ENCODE measurements at regions not wholly inside any gene's neighbourhood (a gene's known extent, or its start where the extent isn't known, plus 50 kb on each side); places are given as distances from the start of the nearest gene placed in this dataset.

DNA sequence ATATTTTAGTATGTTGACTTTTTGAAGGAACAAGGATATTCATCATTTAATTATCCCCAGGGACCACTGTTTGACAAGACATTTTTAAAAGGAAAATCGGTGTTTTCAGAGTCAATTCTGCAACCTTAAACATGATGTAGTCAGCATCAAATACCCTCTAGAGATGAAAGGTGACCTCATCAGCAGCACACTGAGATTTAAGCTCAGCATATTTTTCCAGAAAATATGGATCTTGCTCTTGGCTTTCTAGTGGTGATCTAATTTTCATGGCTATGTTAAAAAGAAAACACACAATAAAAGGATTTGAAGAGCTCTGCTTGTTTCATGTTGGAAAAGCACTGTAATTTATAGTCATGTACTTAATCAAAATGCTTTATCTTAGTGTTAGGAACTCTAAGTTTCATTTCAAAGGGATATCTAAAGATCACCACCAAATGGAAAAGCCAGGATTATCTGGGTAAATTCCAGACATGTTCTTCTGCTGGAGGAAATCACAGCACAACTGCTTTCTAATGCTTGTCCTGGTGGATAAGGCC lies 487.2 kb downstream of the ENC1 start:
- no peak for DNase-seq (ENCODE audit: low spot score)

DNA sequence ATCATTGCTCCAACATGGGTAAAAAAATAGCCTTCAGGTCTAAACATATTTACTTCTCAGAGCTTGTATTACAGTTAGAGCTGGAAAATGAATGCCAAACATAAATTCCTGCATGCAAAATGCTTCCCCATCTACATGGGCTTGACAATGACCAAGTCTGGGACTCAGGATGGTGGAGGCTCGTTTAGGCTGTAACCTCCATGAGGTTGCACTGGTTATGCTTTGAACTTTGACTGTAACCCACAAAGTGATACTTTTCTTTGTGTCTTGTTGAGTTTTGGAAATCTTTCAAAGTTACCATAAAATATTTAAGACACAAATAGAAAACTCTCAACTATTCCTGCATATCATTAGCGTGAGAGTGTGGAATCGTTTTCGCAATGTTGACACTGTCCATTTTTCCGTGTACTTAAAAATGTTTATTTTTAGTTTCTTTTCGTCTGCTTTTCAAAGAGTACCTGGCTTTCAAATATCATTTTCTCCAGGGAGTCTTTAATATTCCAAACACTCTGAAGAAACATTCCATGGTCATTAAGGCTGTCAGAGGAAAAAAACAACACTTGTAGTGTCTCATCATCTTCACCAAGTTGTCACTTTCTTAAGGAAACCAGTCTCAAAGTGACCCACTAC lies 487.8 kb downstream of the ENC1 start:
- no peak for DNase-seq (ENCODE audit: low spot score)

DNA sequence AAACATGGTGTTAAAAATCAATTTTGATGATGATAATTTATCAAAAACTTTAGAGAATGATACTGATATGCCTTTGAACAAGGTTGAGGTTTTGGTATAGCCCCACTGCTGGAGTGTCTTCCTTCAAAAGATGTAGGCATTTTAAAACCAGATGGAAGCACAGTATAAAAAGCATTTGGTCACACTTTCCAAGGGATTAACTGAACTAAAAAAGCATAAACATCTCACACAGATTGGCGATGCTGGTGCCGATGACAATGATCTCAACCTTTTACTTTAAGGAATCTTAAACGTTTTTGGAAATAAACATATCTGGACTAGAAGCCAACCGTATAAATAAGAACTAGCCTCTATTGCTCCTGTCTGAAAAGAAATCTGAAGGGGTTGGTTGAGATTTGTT lies 488.4 kb downstream of the ENC1 start:
- DNase-seq (ENCODE audit: low spot score) = no peak

DNA sequence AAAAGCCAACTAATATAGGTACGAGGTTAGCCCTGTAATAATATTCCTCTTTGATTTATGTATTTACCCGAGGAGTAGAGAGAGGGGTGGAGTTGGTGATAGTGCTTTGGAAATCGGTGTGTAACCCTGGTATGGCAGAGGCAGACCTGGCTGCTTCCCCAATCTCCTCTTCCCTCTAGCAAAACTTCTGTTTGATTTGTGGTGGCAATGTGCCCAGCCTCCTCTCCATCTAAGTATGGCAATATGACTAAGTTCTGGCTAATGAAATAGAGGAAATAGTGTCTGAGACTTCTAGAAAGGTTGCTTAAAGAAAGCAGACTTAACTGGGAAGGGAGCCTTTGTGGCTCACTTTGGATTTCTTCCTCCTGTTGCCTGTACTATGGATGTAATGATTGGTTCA lies 491.1 kb downstream of the ENC1 start:
- no peak for DNase-seq (ENCODE audit: low spot score)

DNA sequence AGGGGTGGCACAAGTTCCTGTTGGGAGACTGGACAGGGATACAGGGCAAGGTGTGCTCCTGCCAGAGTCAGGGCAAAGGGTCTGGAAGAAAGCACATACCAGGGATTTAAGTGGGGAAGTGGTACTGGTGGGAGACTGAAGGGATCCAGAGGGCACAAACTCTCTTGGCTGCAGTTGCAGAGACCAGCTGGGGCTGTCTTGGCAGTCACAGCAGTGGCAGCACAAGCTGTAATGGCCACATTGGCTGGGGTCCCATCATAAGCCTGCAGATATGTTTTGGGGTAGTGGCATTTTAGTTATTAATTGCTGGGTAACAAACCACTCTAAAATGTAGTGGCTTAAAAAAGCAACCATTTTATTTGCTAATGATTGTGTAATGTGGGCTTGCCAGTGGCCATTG lies 492.2 kb downstream of the ENC1 start:
- DNase-seq (ENCODE audit: low spot score) = no peak

DNA sequence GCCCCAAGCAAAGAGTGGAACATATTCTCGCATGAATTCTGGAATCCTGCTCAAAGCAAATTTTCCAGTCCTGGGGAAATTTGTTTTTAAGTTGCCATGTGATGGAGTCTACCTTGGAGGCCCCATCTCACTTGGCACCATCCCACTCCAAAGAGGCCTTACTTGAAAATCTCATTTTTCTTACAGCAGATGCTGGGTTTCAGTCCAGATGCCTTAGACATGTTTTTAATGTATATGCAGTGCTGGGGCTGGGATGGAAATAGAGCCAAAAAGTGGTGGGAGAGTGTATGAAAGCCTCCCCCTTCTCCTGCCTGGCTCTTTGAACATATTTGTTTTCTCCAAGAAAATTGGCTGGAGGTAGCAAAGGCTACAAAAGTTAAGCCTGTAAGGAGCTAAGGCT lies 493.7 kb downstream of the ENC1 start:
- no peak for DNase-seq (ENCODE audit: low spot score)

DNA sequence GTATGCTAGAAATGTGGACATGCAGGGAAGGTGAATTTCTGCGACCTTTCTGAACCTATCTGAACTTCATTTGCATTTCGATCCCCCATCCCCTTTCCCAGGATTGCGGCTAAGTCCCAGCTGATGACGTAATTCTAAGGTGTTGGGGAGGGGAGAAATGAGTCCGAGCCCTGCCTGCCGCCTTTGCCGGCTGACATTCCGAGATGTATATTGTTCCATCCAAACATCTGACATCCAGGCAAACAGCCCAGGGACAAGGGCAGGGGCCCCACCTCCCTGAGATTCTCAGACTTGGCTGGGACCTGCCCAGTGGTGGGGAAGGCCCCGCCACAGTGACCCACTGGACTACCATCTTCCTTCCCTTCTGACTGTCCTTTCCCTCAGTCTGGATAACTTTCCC lies 494.6 kb downstream of the ENC1 start:
- no peak for DNase-seq (ENCODE audit: low spot score)

DNA sequence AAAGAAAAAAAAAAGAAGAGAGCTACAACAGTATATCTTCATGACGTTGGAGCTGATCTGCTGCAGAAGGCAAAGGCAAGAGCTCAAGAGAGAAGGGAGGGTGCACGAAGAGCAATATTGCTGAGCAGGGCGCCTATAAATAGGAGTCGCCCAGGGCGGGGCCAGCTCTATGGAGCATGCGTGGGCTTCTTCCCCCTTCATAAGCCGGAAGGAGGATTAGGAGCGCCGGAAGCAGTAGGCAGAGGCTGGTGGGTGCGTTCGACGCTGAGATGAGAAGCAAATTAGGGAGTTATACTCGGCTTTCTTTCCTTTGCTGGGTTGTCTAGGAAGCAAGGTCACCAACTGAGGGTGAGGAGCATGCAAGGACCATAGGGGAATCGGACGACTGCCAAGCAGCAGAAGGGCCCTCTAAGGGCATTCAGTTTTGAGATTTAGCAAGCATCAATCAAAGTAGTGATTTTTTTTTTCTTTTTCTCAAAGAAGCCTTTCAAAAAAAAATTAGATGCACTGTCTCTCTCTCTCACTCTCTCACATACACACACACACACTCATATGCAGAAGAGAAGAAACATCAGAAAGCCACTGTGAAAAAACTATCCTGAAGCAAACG lies 496.7 kb downstream of the ENC1 start:
- no peak for DNase-seq (ENCODE audit: low spot score)

DNA sequence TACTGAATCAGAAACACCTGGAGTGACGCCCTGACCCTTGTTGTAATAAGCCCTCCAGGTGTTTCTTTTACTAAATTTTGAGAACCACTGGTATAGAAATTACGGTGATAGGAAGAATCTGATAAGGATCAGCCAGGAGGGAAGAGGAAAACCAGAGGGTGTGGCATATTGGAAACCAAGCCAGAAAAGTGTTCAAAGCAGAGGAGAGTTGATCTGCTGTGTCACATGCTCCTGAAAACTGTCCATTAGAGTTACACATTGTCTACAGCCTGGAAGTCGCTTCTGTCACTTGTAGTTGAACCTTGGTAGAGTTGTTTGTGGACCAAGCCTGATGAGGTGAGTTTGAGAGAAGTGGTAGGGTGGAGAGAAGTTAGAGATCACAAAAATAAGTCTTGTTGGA lies 497.4 kb downstream of the ENC1 start:
- DNase-seq (ENCODE audit: low spot score) = no peak

DNA sequence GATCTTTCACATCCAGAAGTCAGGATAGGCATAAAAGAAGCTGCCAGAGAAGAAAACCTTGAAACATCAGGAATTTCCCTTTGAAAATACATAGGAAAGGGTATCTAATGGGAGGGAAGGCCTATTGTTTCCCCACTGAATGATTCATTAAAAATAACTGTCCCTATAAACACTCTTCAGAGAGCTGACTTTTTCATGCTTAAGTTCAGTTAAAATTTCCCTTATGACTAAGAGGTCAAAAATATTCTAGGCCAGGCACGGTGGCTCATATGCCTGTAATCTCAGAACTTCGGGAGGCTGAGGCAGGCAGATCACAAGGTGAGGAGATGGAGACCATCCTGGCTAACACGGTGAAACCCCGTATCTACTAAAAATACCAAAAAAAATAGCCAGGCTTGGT lies 499.5 kb downstream of the ENC1 start:
- no peak for DNase-seq (ENCODE audit: low spot score)

DNA sequence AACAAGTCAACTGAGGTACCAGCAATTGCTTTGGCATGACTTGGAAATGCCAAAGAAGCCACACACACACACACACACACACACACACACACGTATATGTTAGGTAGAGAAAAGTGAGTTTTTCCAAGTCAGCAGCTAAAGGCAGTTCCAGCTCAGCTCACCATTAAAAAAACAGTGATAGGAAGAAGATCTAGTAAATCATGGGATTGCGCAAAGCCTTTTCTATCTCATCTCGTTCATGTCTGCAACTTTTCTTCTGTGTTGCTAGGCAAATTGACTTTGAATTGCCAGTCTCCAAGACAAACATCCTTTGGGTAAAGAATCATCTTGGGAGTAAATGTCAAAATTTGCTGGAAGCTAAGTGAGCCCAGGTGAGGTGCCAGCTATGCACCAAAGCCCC lies 500.1 kb downstream of the ENC1 start:
- DNase-seq (ENCODE audit: low spot score) = no peak

DNA sequence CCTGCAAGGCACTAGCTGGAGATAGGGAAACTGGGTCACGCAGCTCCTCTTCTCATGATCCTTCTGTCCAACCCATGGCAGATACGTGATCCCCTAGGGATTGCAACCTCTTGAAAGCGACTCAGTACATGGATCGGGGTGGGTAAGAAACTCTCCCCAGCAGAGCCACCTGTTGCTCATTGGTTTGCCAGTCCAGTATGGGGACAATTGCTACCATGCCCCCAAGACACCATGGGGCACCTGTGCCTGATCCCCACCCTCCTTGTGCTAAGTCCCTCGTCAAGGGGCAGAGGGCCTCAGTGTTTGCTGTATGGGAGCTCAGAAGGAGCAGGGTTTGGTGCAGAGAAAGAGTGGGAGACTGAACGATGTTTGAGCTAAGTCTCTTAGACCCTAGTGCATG lies 500.9 kb downstream of the ENC1 start:
- DNase-seq (ENCODE audit: low spot score) = no peak

DNA sequence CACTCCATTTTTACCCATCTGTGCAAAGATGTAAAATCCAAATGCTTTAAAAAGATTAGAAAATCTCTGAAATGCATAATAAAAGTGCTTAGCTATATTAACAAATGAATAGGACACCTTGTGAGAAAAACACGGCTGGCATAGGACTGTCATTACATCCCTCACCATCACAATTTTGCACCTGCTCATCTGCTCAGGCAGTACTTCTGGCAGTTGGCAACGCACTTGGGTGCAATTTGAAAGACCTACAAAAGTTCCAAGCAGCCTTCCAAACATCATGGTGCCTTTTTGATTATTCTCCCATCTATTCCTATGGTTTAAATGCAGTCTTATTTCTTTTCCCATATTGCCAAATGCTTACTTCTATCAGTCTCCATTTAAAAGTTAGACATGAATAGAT lies 501.8 kb downstream of the ENC1 start:
- no peak for DNase-seq (ENCODE audit: low spot score)

DNA sequence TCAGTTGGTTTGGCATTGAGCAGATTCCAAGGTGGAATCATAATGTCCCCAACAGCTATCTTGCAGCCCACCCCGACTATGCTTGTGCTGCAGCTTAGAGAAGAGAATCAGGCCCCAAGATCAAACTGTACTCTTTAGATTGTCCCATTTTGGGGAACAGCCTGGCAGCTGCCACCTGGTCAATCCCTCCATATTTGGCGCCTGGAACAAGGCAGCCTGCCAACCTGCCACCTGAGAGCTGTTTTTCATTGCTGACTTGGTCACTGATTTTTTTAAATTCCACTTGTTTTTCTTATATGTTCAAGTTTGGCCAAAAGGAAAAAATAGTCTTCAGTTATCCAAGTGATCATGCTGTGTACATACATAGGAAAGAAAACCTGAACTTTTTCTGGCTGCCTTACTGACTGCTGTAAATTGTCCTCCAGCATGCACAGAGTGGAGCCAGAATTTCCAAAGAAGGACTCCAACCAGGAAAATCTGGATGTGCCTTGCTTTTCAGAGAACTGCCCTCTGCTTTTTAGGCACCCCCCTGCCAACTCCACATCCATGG lies 504.2 kb downstream of the ENC1 start:
- DNase-seq (ENCODE audit: low spot score) = no peak

DNA sequence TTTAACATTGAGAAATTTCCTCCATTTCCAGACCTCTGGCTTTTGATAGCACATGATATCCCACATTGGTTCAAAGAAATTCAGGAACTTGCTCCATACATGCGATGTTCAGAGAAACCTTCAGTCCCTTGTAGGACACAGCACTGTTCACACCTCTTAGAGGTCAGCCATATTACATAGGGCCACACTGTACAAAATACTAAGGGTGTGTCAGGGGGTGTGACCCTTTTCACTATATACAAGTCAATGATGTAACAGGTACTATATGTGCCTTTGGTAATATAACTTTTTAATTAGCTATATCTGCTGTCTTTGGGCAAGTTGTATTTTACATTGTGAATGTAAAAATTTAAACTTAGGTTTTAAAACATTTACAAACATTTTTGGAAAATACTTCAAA lies 505.5 kb downstream of the ENC1 start:
- DNase-seq (ENCODE audit: low spot score) = no peak

DNA sequence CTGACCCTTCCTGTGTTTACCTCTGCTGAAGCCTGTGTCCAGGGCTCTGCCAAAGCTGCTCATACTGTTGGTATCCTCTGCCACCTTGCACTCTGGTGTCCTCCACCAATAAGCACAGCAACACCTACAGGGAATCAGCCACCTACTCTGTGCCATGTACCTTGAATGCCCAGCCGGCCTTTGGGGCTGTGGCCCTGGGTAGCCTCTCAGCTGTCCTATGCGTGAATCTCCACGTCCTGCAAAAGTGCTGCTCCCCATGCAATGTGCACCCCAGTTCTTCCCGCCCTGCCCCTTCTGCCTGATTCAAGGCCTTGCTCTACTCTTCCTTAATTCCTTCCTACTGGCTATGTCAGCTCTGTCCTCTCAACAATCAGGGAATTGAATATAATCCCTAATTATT lies 506.5 kb downstream of the ARHGEF28 start:
- no peak for DNase-seq (ENCODE audit: low spot score)

DNA sequence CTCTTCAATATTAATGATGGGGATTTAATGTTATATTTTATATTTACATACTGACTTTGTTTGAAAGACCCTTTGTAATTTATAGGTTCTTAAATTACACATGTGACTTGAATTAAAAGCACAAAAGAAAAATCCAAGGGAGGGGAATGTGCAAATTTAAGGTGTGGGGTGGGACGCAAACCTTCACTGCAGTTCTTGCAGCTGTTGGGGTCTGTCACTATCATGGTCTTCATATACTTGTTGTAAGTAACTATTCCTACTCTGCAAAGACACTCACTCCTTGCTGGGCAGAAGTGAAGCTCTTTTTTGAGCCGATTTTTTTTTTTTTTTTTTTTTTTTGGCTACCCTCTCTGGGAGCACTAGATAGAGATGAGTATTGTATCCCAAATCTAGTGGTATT lies 505.3 kb downstream of the ARHGEF28 start:
- DNase-seq (ENCODE audit: low spot score) = no peak

DNA sequence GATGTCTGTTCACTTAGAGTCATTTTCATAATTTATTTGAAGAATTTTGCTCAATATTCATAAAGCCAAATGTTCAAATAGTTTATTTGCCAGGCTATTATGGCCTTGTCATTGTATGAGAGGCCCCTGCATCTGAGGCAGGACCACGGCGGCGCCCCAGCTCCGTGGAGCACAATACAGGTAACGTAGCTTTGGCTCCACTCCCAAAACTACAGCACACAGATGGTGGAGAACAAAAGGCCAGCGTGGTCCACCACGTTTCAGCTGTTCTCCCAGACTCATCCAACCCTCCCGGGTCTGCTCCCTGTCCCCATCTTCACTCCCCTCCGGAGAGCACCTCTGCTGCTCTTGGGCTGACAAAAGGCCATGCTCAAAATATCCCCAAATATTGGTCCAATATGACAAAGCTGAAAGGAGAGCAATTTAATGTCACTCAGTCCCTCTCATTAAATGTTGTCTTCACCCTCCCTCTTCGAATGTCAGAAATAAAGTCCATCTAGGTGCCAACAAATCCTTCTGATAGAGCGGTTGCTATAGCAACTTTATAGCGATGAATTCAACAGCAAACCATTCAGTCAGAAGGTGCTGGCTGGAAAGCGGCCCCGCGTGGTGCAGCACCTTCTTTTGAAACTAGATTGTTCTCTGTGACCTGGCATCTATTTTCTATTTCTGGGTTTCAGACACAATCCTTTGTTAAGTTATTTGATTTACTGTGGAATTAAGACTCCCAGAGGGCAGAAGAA lies 504.3 kb downstream of the ARHGEF28 start:
- DNase-seq (ENCODE audit: low spot score) = no peak

DNA sequence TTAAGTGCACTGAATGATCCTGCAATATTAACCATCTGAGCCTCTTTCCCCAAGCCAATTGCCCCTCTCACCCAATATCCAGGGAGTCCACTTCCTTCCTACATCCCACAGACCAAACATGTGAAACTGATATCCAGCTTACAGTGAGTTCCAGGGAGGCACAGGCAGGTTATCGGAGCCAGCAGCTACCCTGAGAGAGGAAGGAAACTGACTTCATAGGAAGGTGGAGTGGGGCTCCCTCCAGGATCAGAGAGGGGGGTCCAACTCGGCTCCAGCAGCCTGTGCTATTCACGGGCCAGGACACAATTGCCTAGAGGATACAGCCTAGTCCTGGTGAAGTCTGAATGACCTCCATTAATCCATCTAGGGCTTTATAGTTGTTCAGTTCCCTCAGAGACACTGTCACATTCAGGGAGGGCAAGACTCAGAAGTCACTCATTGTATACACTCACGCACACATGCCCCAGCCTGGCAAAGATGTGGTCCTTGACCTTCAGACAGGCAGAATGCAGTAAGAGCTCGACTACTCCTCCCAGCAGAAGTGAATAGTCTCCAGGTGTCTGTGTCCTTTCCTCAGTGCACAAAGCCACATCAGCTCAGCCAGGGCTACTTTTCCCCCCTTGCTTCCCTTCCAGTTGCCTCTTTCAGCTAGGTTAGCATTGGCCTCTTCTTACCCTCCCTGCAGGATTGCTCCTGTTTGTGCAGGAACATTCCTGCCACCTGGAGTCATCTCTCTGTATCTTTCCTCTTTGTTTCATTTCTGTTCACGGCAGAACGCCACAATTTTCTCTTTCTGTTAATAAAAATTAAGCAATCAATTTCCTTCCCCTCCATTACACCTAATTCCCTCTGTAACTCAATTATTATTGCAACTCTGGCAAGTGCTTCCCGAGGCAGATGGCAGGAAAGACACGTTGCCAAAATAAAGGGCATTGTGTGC lies 501.7 kb downstream of the ARHGEF28 start:
- peak; percentile 23 for DNase-seq (ENCODE audit: low spot score)

DNA sequence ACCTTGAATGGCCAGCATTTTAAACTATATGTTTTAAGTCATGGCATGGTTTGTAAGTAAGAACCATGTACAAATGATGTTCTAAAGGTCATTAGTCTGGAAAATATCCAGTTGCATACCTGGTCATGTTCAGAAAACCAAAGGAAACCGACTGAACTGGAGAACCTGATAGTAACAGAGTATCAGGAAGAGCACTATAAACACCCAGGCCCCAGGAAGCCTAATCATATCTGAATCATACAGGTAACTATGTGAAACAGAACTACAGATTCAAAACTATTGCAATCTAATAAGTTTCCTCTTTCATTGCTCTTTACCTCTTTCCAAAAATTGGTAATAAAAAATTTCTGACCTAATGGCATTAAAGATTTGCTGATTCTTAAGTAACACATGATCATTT lies 500.3 kb downstream of the ARHGEF28 start:
- DNase-seq (ENCODE audit: low spot score) = no peak

DNA sequence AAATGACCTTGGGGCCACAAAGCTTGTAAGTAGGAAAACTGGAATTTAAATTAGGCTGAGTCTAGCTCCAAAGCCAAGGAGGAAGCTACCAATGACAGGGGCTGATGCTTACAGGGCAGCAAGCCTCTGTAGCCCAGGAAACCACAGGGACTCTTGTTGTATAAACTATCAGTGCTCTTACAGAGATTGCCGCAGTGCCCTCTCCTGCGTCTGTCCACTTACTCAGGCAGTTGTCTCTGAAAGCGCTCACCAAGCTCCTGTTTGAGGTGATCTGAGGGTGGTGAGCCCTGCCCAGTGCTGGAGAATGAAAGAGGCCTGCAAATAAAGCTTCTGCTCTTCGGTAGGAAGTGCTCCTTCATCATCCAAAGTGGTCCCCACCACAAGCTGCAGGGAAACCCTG lies 498.8 kb downstream of the ARHGEF28 start:
- DNase-seq (ENCODE audit: low spot score) = no peak

DNA sequence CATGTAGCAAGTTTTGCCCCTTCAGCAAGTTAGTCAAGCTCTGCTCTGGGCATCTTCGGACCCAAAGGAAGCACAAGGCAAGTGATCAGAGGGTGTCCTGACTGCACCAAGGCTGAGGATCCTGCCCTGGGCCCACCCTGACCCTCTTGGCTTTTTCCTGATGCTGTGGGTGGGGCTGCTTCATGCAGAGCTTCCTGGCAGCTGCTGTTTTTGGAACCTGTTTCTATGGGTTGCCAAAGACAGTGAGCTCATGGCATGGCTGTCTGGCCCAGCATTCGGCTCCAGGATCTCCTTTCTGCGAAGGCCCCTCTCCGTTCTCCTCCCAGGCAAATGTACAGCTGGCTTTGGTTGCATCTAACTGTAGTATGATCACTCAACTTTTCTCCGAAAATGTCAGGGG lies 497.9 kb downstream of the ARHGEF28 start:
- DNase-seq (ENCODE audit: low spot score) = no peak

Measured in SW480 (cell line).